ENCODE measurements at regions not wholly inside any gene's neighbourhood (a gene's known extent, or its start where the extent isn't known, plus 50 kb on each side); places are given as distances from the start of the nearest gene placed in this dataset.

- peaks cover 9% of the 10 kb centered on the region for H3K9me3 Mint-ChIP-seq
These were observed 369.3 kb upstream of the IRX1 start for GRCh38 chr5:3226196-3226920.

GRCh38 chr5:3225201-3225960 is 370.3 kb upstream of the IRX1 start:
- no peak overlapping the region for H3K4me3 Mint-ChIP-seq
- ChIA-PET CTCF (no interaction called here), POLR2A (no interaction called here)
- H3K9me3 Mint-ChIP-seq = peaks cover 9% of the 10 kb centered on the region
- H3K36me3 Mint-ChIP-seq (ENCODE audit: low read depth) = no peaks in the 10 kb centered on the region
- no peaks in the 10 kb centered on the region for H3K4me1 Mint-ChIP-seq
- H3K27ac Mint-ChIP-seq = no peak overlapping the region
- no peak for DNase-seq
- H3K27me3 Mint-ChIP-seq = no peaks in the 10 kb centered on the region

More at GRCh38 chr5:3226196-3226920, 369.3 kb upstream of the IRX1 start:
- no peak overlapping the region for H3K27ac Mint-ChIP-seq
- H3K27me3 Mint-ChIP-seq = no peaks in the 10 kb centered on the region
- no peaks in the 10 kb centered on the region for H3K36me3 Mint-ChIP-seq (ENCODE audit: low read depth)
- POLR2A ChIA-PET = no interaction called here
- H3K4me3 Mint-ChIP-seq = no peak overlapping the region
- CTCF ChIA-PET = no interaction called here
- DNase-seq = no peak
- H3K4me1 Mint-ChIP-seq = no peaks in the 10 kb centered on the region

GRCh38 chr5:3222924-3223323 is 372.7 kb upstream of the IRX1 start:
- H3K27me3 Mint-ChIP-seq = no peaks in the 10 kb centered on the region
- no peak overlapping the region for H3K4me3 Mint-ChIP-seq
- no peaks in the 10 kb centered on the region for H3K4me1 Mint-ChIP-seq
- DNase-seq = no peak
- H3K9me3 Mint-ChIP-seq = peaks cover 9% of the 10 kb centered on the region
- H3K36me3 Mint-ChIP-seq (ENCODE audit: low read depth) = no peaks in the 10 kb centered on the region
- H3K27ac Mint-ChIP-seq = no peak overlapping the region
- ChIA-PET CTCF (no interaction called here), POLR2A (no interaction called here)

- H3K9me3 Mint-ChIP-seq = peaks cover 9% of the 10 kb centered on the region
- H3K27me3 Mint-ChIP-seq = no peaks in the 10 kb centered on the region
- DNase-seq = no peak
- ChIA-PET POLR2A (no interaction called here), CTCF (no interaction called here)
- no peaks in the 10 kb centered on the region for H3K36me3 Mint-ChIP-seq (ENCODE audit: low read depth)
- no peak overlapping the region for H3K4me3 Mint-ChIP-seq
- no peak overlapping the region for H3K27ac Mint-ChIP-seq
- no peaks in the 10 kb centered on the region for H3K4me1 Mint-ChIP-seq
These were observed 374.2 kb upstream of the IRX1 start for GRCh38 chr5:3221432-3221831.

- CTCF ChIA-PET = no interaction called here
- H3K9me3 Mint-ChIP-seq = peaks cover 10% of the 10 kb centered on the region
These were observed 374.9 kb upstream of the IRX1 start for GRCh38 chr5:3220638-3221288.

GRCh38 chr5:3220201-3220600 is 375.4 kb upstream of the IRX1 start:
- no peak for DNase-seq
- no peak overlapping the region for H3K4me3 Mint-ChIP-seq
- CTCF ChIA-PET = no interaction called here
- H3K36me3 Mint-ChIP-seq (ENCODE audit: low read depth) = no peaks in the 10 kb centered on the region
- H3K4me1 Mint-ChIP-seq = no peaks in the 10 kb centered on the region
- H3K9me3 Mint-ChIP-seq = peaks cover 13% of the 10 kb centered on the region
- POLR2A ChIA-PET = no interaction called here
- H3K27me3 Mint-ChIP-seq = no peaks in the 10 kb centered on the region
- H3K27ac Mint-ChIP-seq = no peak overlapping the region

More at GRCh38 chr5:3220638-3221288, 374.9 kb upstream of the IRX1 start:
- POLR2A ChIA-PET = no interaction called here
- no peak for DNase-seq
- Mint-ChIP-seq H3K27ac (no peak overlapping the region), H3K36me3 (ENCODE audit: low read depth) (no peaks in the 10 kb centered on the region), H3K4me1 (no peaks in the 10 kb centered on the region), H3K4me3 (no peak overlapping the region), H3K27me3 (no peaks in the 10 kb centered on the region)

- Mint-ChIP-seq H3K27ac (no peak overlapping the region), H3K36me3 (ENCODE audit: low read depth) (no peaks in the 10 kb centered on the region), H3K9me3 (peaks cover 7% of the 10 kb centered on the region), H3K4me1 (no peaks in the 10 kb centered on the region), H3K4me3 (no peak overlapping the region), H3K27me3 (no peaks in the 10 kb centered on the region)
- POLR2A ChIA-PET = no interaction called here
- CTCF ChIA-PET = no interaction called here
- no peak for DNase-seq
These were observed 376.5 kb upstream of the IRX1 start for GRCh38 chr5:3218916-3219650.

- Mint-ChIP-seq H3K27ac (no peak overlapping the region), H3K4me3 (no peak overlapping the region), H3K9me3 (peaks cover 6% of the 10 kb centered on the region), H3K27me3 (no peaks in the 10 kb centered on the region), H3K36me3 (ENCODE audit: low read depth) (no peaks in the 10 kb centered on the region), H3K4me1 (no peaks in the 10 kb centered on the region)
- DNase-seq = no peak
- ChIA-PET POLR2A (no interaction called here), CTCF (no interaction called here)
These were observed 377.7 kb upstream of the IRX1 start for GRCh38 chr5:3217771-3218495.

- peaks cover 10% of the 10 kb centered on the region for H3K9me3 Mint-ChIP-seq
- no peaks in the 10 kb centered on the region for H3K36me3 Mint-ChIP-seq (ENCODE audit: low read depth)
- no peaks in the 10 kb centered on the region for H3K27me3 Mint-ChIP-seq
- ChIA-PET POLR2A (no interaction called here), CTCF (no interaction called here)
- H3K4me3 Mint-ChIP-seq = no peak overlapping the region
- H3K27ac Mint-ChIP-seq = no peak overlapping the region
- DNase-seq = no peak
- H3K4me1 Mint-ChIP-seq = no peaks in the 10 kb centered on the region
These were observed 378.5 kb upstream of the IRX1 start for GRCh38 chr5:3217114-3217513.

GRCh38 chr5:3216386-3216785 is 379.2 kb upstream of the IRX1 start:
- no peaks in the 10 kb centered on the region for H3K36me3 Mint-ChIP-seq (ENCODE audit: low read depth)
- POLR2A ChIA-PET = no interaction called here
- CTCF ChIA-PET = no interaction called here
- H3K9me3 Mint-ChIP-seq = peaks cover 10% of the 10 kb centered on the region
- H3K27me3 Mint-ChIP-seq = no peaks in the 10 kb centered on the region
- no peak for DNase-seq
- no peaks in the 10 kb centered on the region for H3K4me1 Mint-ChIP-seq
- no peak overlapping the region for H3K4me3 Mint-ChIP-seq
- no peak overlapping the region for H3K27ac Mint-ChIP-seq

GRCh38 chr5:3214838-3215374 is 380.7 kb upstream of the IRX1 start:
- Mint-ChIP-seq H3K27me3 (no peaks in the 10 kb centered on the region), H3K27ac (no peak overlapping the region), H3K4me3 (no peak overlapping the region), H3K9me3 (peaks cover 12% of the 10 kb centered on the region), H3K36me3 (ENCODE audit: low read depth) (no peaks in the 10 kb centered on the region), H3K4me1 (no peaks in the 10 kb centered on the region)
- CTCF ChIA-PET = no interaction called here
- POLR2A ChIA-PET = no interaction called here
- DNase-seq = no peak

GRCh38 chr5:3214396-3214795 is 381.2 kb upstream of the IRX1 start:
- Mint-ChIP-seq H3K4me3 (no peak overlapping the region), H3K36me3 (ENCODE audit: low read depth) (no peaks in the 10 kb centered on the region), H3K9me3 (peaks cover 12% of the 10 kb centered on the region), H3K27ac (no peak overlapping the region), H3K27me3 (no peaks in the 10 kb centered on the region), H3K4me1 (no peaks in the 10 kb centered on the region)
- no peak for DNase-seq
- ChIA-PET CTCF (no interaction called here), POLR2A (no interaction called here)

GRCh38 chr5:3212869-3213268 is 382.8 kb upstream of the IRX1 start:
- Mint-ChIP-seq H3K9me3 (peaks cover 12% of the 10 kb centered on the region), H3K27ac (no peak overlapping the region), H3K4me1 (no peaks in the 10 kb centered on the region), H3K4me3 (no peak overlapping the region), H3K36me3 (ENCODE audit: low read depth) (no peaks in the 10 kb centered on the region), H3K27me3 (no peaks in the 10 kb centered on the region)
- POLR2A ChIA-PET = no interaction called here
- no peak for DNase-seq
- CTCF ChIA-PET = no interaction called here
